ENCODE measurements at regions not wholly inside any gene's neighbourhood (a gene's known extent, or its start where the extent isn't known, plus 50 kb on each side); places are given as distances from the start of the nearest gene placed in this dataset.
"Not testable (repeated sequence)": the region's sequence is repeated elsewhere in the genome, so short reads cannot be mapped to it uniquely, and the experiment has no call there.

DNA sequence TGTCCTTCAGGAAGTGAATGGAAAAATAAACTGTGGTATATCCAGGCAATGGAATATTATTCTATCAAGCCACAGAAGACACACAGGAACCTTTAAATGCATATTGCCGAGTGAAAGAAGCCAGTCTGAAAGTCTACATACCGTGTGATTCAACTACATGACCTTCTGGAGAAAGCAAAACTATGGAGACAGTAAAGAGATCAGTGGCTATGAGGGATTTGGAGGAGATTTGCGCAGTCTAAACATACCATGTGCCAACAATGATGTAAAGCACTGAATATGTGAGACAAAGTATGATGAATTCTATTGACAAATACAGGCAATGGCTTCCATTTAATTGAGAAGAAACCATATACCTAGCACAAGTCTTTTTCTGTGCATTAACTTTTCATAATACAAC, 518.3 kb upstream of the ZNF337 start:
- 53 to 57% methylated on average over 3 of the region's 3 CpGs for WGBS, 2 donors
- Histone ChIP-seq H3K27ac (no peak overlapping the region), H3K4me1 (no peaks in the 10 kb centered on the region), H3K4me3 (no peak overlapping the region), H3K27me3 (peaks cover 0 to 15% (median 7%) of the 10 kb centered on the region in 7 donors), H3K36me3 (no peaks in the 10 kb centered on the region), H3K9me3 (peaks cover 0 to 5% (median 0%) of the 10 kb centered on the region in 11 donors)
- no peak for ATAC-seq
- DNase-seq = no peak
- TF ChIP-seq, protein P1, sequence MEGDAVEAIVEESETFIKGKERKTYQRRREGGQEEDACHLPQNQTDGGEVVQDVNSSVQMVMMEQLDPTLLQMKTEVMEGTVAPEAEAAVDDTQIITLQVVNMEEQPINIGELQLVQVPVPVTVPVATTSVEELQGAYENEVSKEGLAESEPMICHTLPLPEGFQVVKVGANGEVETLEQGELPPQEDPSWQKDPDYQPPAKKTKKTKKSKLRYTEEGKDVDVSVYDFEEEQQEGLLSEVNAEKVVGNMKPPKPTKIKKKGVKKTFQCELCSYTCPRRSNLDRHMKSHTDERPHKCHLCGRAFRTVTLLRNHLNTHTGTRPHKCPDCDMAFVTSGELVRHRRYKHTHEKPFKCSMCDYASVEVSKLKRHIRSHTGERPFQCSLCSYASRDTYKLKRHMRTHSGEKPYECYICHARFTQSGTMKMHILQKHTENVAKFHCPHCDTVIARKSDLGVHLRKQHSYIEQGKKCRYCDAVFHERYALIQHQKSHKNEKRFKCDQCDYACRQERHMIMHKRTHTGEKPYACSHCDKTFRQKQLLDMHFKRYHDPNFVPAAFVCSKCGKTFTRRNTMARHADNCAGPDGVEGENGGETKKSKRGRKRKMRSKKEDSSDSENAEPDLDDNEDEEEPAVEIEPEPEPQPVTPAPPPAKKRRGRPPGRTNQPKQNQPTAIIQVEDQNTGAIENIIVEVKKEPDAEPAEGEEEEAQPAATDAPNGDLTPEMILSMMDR (IDR thresholded peaks at IDR 0.05) = no peak
- intact Hi-C loops (cut with DNase I) = no loop called here

DNA sequence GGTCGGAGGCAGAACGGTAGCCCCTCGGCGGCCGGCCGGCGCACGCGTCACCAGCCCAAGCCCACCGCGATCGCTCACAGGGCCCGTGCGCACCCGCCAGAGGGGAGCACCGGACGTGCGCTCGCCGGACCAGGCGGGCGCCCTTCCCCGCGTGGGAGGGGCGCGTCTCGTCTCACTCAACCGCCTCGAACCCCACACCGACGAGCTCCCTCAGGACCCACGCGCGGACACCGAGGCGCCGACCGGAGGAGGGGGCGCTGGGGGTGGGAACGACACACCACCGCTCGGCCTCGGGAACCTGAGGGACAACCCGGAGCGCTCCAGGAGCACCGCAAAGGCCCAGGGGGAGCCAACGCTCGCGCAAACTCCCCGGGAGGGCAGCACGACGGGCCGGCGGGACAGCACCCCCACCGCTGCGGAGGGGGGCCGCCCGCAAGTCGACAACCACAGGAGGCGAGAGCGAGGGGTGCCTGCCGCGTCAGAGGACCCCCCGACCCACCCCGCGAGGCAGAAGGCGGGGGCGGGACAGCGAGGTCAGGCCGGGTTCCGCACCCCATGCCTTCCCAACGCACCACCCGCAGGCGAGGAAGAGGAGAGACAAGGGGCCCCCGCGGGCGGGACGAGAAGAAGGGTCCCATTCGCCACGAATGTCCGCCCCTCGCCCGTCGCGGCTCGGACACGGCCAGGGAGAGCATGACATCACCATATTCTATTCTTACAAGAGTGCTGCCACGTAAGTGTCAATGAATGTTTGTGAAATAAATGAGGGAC, 512.7 kb upstream of the ZNF337 start:
- H3K36me3 ChIP-seq = no peaks in the 10 kb centered on the region
- TF ChIP-seq, protein P1 (IDR thresholded peaks at IDR 0.05) = no peak
- peak overlapping the region in 7 of 10 donors; percentile 12 to 41 (median 33) for H3K4me3 ChIP-seq
- 3 to 7% methylated on average over 81 to 88 of the region's 88 CpGs for WGBS, 2 donors
- peaks cover 0 to 18% (median 7%) of the 10 kb centered on the region in 9 donors for H3K4me1 ChIP-seq
- peaks cover 19 to 59% (median 48%) of the 10 kb centered on the region in 7 donors for H3K27me3 ChIP-seq
- no peak overlapping the region for H3K27ac ChIP-seq
- intact Hi-C loops (cut with DNase I) = no loop called here
- no peaks in the 10 kb centered on the region for H3K9me3 ChIP-seq
- ATAC-seq (no peak), DNase-seq (peak in 1 of 2 donors; percentile 8)

DNA sequence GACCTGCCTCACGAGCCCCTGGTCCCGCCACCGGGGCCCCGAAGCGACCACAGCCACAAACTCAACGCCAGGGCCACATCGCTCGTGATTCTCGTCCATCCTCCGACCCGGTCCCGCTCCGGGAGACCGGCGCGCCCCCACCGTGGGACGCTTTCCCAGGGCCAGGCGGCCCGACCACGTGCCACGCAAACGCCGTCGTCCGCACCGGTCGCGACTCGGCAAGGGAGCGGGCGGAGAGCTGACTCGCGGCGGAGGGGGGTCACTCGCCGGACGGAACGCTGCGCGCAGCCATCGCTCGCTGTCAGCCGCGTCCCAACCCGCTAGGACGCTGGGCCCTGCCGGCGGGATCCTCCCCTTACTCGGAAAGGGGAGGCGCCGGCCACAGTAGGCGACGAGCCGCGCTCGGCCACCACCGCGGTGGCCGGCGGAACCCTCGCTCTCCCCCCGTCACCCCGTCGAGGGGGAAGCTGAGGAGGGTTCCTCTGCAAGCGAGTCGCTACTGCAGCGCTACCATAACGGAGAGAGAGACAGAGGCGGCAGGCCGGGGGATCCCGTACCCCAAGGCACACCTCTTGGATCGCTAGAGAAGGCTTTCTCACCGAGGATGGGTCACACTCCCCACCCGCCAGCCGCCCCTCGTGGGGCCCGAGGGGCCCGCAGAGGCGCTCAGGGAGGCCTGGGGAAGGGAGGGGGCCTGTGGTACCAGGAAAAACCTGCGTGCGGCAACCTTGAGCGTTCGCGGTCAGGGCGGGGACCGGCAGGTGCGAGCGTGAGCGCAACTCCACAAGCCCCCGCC, 511.8 kb upstream of the ZNF337 start:
- TF ChIP-seq, protein P1 (IDR thresholded peaks at IDR 0.05) = no peak
- DNase-seq (peak in 1 of 2 donors; percentile 13), ATAC-seq (peak in 3 of 8 donors; percentile 4 to 39 (median 21))
- Histone ChIP-seq H3K27ac (no peak overlapping the region), H3K4me3 (peak overlapping the region in 9 of 10 donors; percentile 10 to 41 (median 32)), H3K36me3 (no peaks in the 10 kb centered on the region), H3K4me1 (peaks cover 0 to 18% (median 7%) of the 10 kb centered on the region in 9 donors), H3K27me3 (peaks cover 19 to 59% (median 48%) of the 10 kb centered on the region in 7 donors), H3K9me3 (no peaks in the 10 kb centered on the region)
- WGBS, 2 donors = 5 to 6% methylated on average over 90 to 91 of the region's 91 CpGs
- intact Hi-C loops (cut with DNase I) = no loop called here

DNA sequence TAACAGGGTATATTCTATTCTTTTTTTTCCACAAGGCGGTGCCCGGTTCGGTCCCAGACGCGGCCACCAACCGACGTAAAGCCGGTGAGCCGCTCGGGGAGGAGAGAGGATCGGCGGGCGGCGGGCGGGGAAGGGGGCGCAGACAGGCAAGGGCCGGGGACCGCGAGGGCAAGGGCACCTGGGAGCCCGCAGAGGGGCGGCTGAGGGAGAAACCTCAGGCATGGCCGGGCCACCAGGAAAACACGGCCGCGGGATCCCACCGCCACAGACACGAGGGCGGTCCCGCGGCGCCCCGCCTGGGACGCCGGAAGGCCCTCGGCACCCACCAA, 511.3 kb upstream of the ZNF337 start:
- H3K9me3 ChIP-seq; H3K27ac ChIP-seq; H3K36me3 ChIP-seq; intact Hi-C loops (cut with DNase I): not testable (repeated sequence)
- Histone ChIP-seq H3K4me3 (peak overlapping the region in 9 of 10 donors; percentile 10 to 41 (median 32)), H3K27me3 (peaks cover 19 to 59% (median 48%) of the 10 kb centered on the region in 7 donors), H3K4me1 (peaks cover 0 to 18% (median 7%) of the 10 kb centered on the region in 9 donors)
- ATAC-seq (peak in 1 of 8 donors; percentile 28), DNase-seq (peak in 1 of 2 donors; percentile 3)
- WGBS, 2 donors = 4 to 7% methylated on average over 34 to 35 of the region's 35 CpGs

Measured in heart right ventricle (tissue), 16 donors.